ENCODE measurements at regions not wholly inside any gene's neighbourhood (a gene's known extent, or its start where the extent isn't known, plus 50 kb on each side); places are given as distances from the start of the nearest gene placed in this dataset.

- H3K4me3 ChIP-seq (ENCODE audit: low read depth, low read length): no peak overlapping the region
- no peak for DNase-seq (ENCODE audit: low read depth)
- TF ChIP-seq, protein P1, sequence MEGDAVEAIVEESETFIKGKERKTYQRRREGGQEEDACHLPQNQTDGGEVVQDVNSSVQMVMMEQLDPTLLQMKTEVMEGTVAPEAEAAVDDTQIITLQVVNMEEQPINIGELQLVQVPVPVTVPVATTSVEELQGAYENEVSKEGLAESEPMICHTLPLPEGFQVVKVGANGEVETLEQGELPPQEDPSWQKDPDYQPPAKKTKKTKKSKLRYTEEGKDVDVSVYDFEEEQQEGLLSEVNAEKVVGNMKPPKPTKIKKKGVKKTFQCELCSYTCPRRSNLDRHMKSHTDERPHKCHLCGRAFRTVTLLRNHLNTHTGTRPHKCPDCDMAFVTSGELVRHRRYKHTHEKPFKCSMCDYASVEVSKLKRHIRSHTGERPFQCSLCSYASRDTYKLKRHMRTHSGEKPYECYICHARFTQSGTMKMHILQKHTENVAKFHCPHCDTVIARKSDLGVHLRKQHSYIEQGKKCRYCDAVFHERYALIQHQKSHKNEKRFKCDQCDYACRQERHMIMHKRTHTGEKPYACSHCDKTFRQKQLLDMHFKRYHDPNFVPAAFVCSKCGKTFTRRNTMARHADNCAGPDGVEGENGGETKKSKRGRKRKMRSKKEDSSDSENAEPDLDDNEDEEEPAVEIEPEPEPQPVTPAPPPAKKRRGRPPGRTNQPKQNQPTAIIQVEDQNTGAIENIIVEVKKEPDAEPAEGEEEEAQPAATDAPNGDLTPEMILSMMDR (conservative IDR thresholded peaks at IDR 0.05; ENCODE audit: low read depth, low read length): no peak
These were observed 437.2 kb upstream of the HS6ST1 start for GRCh38 chr2:128755695-128756364.

GRCh38 chr2:128756365-128756717 lies 437.7 kb upstream of the HS6ST1 start:
- no peak overlapping the region for H3K4me3 ChIP-seq (ENCODE audit: low read depth, low read length)
- TF ChIP-seq, protein P1 (conservative IDR thresholded peaks at IDR 0.05; ENCODE audit: low read depth, low read length): no peak
- no peak for DNase-seq (ENCODE audit: low read depth)

DNA sequence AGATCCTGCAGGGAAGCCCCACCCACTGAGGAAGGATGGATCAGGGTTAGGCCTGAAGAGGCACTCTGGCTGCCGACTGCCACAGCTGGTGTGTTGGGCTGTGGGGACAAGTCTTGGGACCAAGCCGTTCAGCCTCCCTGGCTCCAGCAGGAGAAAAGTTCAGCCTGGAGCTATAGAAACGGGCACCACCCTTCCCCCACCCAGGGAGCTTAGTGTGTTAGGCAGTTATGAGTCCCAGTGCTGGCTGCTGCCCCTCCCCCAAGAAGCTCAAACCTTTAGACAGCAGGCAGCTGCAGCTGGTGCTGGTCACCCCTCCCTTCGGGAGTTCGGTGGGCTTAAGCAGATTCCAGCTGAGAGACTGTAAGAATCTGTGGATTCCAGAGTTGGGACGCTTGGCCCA lies 447.1 kb upstream of the HS6ST1 start:
- TF ChIP-seq, protein P1 (conservative IDR thresholded peaks at IDR 0.05; ENCODE audit: low read depth, low read length): no peak

GRCh38 chr2:128768041-128768440 lies 449.4 kb upstream of the HS6ST1 start:
- TF ChIP-seq, protein P1 (conservative IDR thresholded peaks at IDR 0.05; ENCODE audit: low read depth, low read length): no peak

More for the DNA sequence above, 447.1 kb upstream of the HS6ST1 start:
- DNase-seq (ENCODE audit: low read depth): no peak
- H3K4me3 ChIP-seq (ENCODE audit: low read depth, low read length): no peak overlapping the region

DNA sequence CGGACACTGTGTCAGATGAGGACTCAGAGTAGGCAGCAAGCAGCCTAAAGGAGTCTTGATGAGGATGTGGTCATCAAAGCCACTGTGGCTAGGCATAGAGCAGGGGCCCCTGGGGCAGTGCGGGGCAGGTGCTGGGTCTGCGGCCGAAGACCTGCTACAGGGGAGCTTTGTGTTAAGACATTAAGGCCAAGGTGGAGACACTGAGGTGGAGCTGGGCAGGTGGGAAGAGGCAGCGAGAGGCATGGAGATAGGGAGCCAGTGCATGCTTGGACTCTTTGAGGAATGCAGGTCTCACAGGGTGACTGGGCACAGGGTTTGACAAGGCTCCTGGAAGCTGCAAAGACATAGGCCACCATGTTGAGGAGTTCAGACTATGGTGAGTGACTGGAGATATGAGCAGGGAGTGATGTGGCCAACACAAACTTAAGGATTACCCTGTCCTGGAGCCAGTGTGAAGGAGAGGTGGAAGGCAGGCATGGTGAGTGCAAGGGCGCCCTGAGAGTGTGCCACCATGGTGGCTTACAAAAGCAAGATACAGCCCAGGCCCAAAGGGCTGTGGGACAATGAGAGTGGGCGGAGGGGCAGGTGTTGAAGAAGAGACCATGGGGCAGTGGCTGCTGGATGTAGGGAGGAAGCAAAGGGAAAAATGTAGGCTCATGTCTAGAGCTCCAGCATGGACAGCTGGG lies 450.9 kb upstream of the HS6ST1 start:
- no peak for DNase-seq (ENCODE audit: low read depth)

More at GRCh38 chr2:128768041-128768440, 449.4 kb upstream of the HS6ST1 start:
- H3K4me3 ChIP-seq (ENCODE audit: low read depth, low read length): no peak overlapping the region
- no peak for DNase-seq (ENCODE audit: low read depth)

GRCh38 chr2:128770143-128771085 lies 451.7 kb upstream of the HS6ST1 start:
- no peak overlapping the region for H3K4me3 ChIP-seq (ENCODE audit: low read depth, low read length)
- TF ChIP-seq, protein P1 (conservative IDR thresholded peaks at IDR 0.05; ENCODE audit: low read depth, low read length): no peak
- no peak for DNase-seq (ENCODE audit: low read depth)

More for the DNA sequence above, 450.9 kb upstream of the HS6ST1 start:
- no peak overlapping the region for H3K4me3 ChIP-seq (ENCODE audit: low read depth, low read length)
- TF ChIP-seq, protein P1 (conservative IDR thresholded peaks at IDR 0.05; ENCODE audit: low read depth, low read length): no peak
